HG03097 (cell line): ENCODE measurements at regions not wholly inside any gene's neighbourhood (a gene's known extent, or its start where the extent isn't known, plus 50 kb on each side); places are given as distances from the start of the nearest gene placed in this dataset.

Experiments
- ATAC-seq: cut with Tn5 transposase; IDR thresholded peaks from one replicate; pipeline ENCODE4 v1.9.1; 2021; ENCODE audit not compliant: unreplicated experiment, low FRiP score

DNA sequence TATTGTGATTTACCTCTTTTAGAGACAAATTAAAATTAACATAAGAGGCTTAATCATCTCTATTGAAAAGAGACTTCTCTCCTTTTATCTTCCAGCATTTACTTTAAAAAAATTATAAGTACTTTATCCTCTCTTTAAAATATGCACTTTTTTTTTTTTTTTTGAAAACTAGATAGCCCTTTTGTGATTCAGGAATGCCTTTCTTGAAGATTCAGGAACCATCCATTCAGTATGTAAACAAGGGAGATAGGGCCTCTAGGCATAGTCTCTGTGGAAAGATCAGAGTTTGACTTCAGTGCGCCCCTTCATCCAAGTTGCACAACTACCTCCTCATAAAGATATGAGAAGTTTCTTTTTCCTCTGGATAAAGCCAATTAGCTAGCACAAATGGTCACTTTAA, 1163.7 kb downstream of the SI start:
- ATAC-seq: no peak

DNA sequence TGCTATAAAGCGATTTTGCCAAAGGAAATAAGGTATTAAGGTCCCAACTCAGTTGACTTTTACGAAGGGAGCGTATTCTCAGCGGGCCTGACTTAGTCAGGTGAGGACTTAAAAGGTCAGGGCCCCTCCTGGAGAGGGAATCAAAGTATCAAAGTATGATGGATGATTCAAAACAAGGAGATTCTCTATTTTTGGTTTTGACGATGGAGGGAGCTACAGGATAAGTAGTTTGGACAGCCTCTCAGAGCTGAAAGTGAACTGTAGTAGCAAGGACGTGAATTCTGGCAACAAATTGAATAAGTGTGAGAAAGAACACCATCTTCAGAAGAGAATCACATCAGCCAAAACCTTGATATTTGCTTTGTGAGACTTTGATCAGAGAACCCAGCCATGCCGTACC, 1186.5 kb downstream of the SI start:
- no peak for ATAC-seq

DNA sequence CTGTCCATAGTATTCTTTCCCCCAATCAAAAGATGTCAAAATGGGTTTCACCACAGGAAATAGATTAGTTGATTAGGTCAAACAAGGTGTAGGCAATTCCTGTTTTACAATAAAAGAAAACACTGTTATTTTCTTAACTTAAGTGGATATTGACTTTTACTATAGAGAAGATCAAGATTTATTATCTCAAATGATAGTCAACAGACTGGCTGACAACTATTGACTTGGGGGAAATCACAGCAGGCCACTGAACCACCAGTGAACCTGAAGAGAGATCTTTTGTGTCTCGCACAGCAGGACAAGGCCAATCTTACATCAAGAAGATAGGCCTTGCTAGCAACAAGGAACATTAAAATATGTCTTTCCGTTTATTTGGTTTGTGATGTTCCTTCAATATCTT, 1187.6 kb downstream of the SI start:
- no peak for ATAC-seq

DNA sequence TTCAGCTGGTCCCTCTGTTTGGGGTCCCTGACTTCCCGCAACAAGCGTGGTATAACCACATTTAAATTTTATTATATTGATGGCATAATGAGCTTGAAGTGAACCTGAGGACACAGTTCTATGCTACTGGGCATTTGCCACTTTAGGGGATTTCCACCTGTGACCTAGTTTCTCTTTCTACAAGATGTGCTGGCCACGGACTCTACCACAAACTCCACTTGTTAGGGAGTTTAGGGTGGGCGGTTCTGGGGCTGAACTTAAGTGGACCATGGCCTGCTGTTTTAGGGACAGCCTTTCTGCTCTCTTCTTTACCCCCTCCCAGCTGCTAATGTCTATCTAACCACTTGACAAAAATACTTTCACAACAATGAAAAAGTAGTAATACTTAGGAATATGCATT, 1199.1 kb downstream of the SI start:
- no peak for ATAC-seq

DNA sequence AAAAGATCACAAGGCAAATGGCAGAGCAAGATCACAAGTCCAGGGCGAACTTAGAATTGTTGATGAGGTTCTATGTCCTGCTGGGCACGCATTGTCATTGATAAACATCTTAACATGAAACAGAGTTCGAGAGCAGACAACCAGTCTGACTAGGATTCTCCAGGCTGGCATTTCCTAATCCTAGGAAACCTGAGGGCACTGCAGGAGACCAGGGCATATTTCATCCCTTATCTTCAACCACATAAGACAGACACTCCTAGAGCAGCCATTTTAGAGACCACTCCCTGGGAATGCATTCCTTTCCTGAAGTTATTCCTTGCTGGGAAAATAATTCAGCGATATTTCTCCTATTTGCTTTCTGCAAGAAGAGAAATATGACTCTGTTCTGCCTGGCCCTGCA, 1199.9 kb downstream of the SI start:
- ATAC-seq: no peak

DNA sequence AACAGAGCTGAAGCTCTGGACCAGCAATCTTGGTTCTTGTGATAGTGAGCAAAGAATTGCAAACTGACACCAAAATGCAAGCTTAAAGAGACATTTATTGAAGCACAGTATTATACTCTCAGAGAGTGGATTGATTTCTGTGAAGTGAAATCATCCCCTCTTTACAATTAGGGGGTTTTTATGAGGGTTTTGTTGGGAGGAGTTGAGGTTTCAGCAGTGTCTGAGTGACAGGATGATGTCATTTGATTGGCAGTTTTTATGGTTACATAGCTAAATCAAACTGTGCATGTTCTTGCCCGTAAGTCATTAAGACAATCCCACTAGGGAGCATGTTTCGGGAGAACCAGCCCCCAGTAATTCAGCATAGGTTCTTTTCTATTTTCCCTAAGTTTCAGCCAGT, 1200.5 kb downstream of the SI start:
- no peak for ATAC-seq

DNA sequence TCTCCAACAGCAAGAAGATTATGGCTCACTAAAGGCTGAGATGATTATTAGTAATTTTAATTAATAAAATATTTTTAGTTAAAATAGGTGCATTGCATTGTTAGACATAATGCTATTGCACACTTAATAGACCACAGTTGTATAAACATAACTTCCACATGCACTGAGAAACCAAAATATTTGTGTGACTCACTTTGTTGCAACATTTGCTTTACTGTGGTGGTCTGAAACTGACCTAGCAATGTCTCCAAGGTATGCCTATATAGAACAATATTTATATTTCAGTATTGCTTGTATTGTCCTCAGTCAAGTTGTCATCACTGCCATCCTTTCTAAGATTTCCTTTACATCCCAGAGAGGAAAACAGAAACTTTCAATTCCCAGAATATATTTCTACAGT, 1215.2 kb downstream of the SI start:
- no peak for ATAC-seq

DNA sequence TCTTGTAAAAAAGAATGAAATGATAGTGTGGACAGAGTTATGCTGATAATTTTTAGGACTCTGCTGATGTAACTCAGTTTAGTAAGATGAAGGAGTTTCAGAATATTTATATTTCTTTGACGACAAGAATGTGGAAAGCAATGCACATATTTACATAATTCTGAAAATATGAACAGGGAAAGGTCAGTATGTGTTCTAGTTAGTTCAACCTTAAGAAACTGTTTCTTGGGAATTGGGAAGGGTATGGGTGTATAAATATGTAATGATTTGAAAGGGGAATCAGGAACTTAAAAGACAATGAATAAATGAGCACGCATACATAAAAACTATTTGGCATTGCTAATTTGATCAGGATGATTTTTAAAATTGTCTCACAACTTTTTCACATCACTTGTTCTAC, 1226.1 kb downstream of the SI start:
- no peak for ATAC-seq

DNA sequence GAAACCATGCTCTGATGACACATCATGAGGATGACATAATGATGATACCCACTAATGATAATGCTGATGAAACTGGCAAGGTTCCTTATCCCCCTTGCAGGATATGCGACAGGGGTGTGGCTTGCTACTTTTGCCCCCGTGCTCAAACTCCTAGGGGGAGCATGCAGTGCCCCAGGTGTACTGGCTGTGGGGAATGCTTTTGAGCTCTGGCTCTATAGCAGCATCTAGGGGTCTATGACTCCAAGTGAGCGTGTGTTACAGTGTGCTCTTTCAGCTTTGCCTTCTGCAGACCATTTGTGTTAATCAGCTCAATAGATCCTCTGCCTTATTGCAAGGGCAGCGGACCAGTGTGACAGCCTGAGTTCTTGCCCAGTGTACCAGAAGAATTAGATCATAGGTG, 1239.5 kb downstream of the SI start:
- no peak for ATAC-seq

DNA sequence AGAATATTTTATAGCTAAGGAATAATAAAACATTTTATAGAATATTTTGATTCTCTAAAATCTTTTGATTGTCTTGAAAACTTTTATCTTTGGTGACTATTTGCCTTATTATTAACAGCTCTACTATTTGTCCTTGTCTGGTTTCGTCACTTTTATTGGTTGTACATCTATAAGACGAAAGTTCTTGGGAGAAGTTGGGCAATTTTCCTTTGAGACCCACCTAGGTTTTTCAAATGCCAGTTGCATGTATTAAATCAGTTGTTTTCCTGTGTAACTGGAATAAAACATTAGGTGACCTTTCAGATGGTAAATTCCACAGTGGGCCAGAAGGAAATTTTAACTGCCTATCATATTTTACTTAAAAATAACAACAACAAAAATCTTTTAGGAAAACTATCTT, 1245.7 kb downstream of the SI start:
- no peak for ATAC-seq

DNA sequence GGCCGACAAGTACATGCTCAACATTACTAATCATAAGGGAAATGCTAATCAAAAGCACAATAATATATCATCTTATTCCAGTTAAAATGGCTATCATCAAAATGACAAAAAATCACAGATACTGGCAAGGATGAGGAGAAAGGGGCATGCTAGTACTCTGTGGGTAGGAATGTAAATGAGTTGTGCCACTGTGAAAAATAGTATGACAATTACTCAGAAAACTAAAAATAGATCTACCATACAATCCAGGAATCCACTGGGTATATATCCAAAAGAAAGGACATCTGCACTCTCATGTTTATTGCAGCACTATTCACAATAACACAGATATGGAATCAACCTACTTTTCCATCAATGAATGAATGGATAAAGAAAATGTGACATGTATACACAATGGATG, 1256.5 kb downstream of the SI start:
- ATAC-seq: no peak

DNA sequence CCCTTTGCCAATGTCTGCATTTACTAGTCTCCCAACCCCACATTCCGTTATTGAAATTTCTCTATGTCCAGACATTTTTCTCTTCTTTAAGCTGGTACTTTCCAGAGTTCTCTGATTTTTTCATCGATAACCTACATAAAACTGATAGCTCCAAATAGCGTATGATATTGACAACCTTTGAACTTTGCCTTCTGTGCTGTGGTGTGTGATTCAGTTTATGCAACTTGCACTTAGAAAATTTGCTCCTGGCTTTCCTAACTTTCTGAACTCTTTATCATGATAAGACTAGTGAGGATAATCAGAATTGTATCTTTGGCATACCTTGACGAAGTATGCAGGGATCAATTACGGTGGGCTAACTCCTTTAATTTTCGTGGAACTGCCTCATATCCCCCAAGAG, 1261.3 kb downstream of the SI start:
- ATAC-seq: no peak

DNA sequence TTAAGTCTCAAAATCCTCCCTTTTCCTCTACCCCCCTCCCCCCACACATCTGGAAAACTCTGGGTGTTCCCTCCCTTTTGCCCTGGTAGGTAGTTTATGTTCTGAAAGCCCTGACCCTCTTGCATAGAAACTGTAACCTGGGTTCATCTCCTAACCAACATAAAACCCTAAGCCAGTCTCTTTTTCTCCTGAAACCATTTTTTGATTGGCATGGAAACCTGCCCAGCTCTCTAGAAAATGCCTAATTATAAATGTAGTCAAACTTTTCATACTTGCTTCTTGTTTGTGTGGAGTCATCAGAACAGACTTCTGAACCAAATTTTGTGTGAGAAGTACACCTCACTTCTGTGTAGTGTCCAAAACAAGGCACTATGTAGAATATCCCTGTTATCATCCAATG, 1264.4 kb downstream of the SI start:
- ATAC-seq: no peak

DNA sequence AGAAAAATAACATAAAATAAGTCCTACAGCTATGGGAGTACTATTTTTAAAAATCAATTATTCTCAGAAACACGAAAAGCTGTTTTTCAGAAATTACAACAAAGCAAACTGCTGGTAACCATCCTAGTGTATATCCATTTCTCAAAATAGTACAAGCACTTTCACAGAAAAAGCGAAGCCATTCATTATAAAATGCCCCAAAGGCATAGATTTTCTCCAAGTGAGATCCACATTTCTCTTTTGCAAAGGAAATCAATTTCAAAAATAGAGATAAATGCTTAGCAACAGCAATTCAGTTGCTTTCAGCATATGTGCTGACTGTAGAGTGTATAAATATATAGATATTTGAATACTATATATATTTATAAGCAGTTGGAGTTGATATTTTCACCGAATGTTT, 1266.3 kb downstream of the SI start:
- ATAC-seq: no peak

DNA sequence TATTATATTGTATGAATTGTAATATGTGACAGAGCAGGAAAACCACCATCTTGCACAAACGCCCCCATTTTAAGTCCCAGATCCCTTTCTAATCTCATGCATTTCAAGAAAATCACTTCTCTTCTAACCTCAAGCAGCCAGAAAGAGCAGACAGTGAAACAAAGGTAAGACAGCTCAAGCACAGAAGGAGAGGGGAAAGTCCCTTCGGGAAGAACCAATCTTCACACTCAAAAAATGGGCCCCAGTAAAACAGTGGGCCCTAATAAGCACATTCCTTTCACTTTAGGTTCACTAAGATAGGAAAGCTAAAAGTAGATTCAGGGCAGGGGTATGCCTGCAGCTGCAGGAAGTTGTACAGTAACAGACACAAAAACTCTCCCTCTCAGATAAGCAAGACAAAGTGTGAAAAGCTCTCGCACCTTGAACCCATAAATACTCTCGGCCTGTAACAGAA, 1268.7 kb downstream of the SI start:
- ATAC-seq: no peak

DNA sequence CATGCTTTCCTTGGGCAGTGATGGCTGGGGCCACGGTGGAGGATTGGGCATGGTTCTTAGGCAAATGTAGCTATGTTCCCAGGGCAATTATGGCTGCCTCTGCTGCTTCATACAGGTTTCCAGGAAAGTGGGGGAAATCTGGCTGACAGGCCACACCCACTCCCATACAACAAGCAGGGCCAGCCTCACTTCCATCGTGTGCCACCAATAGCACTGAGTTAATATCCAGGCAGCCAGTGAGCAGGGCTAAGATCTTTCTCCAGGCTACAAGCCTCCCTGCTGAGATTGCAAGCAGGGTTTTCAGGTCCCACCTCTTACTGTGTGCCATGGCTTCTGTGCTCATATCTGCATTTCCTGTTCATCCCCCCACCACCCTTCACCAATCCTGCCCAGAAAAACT, 1291.9 kb downstream of the SI start:
- ATAC-seq: no peak

DNA sequence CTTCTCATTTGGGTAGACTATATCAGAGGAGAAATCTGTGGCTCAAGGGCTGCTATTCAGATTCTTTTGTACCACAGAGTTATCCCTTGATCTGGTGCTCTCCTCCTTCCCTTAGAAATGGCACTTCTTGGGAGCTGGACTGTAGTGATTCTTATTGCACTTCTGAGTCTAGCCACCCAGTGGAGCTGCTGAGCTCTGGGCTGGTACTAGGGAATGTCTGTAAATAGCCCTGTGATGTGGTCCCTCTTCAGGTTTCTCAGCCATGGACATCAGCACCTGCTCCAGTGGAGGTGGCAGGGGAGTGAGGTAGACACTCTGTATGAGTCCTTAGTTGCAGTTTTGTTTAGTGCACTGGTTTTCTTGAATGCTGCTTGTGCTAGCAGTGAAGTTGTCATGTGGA, 1292.6 kb downstream of the SI start:
- ATAC-seq: no peak

DNA sequence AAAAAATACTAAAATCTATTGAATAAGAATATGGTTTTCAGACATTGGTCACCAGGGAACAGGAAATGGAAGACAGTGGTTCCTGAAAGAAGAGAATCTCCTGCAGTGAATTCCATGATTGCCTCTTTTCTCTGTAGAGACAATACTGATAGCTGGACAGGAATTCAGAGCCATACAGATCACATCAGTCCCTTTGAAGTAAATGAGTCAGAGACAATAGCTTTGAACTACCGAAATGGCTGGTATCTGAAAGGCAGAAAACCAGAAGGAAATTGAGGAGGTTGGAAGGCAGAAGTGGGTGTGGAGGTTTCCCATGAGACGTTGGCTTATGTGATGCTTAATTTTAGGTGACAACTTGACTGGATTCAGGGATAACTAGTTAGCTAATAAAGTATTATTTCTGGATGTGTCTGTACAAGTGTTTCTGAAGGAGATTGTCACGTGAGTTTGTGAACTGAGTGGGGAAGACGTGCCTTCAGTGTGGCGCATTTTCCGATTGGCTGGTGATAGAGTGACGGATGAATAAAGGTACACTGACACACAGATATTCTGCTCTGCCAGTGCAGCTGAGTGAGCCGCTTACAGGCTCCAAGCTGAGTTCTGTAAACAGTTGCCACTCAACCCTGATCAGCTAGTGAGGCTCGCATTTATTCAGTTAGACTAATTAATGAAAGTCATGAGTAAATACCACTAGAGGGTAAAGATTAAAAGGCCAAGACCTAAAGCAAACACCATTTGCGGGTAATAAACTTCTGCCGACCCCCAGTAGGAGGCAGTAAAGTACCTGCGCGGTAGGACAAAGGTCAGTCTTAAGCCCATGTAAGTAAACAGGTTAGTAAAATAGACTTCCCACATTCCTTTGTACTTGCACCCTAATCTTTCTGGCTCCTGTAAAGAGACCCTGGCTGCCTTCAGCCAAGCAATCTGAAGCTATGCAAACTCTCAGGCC, 1298.6 kb downstream of the SI start:
- no peak for ATAC-seq

DNA sequence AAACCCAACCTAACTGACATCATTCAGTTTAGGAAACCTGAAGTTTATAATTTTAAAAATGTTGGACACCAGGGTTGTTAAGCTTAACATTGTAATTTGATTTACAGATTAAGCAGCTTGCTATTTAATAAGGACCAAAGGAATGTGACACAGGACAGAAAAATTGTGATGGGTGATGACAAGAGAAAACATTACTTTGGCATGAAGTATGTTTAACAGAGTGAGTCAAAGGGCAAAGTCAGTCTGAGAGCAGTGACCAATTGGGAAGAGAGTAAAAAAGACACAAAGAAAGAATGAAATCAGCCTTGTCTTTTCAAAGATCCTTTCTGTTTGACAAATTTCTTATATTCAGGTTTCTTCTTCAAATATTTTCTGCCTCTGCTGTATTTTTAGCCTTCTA, 1301.6 kb downstream of the SI start:
- ATAC-seq: no peak

DNA sequence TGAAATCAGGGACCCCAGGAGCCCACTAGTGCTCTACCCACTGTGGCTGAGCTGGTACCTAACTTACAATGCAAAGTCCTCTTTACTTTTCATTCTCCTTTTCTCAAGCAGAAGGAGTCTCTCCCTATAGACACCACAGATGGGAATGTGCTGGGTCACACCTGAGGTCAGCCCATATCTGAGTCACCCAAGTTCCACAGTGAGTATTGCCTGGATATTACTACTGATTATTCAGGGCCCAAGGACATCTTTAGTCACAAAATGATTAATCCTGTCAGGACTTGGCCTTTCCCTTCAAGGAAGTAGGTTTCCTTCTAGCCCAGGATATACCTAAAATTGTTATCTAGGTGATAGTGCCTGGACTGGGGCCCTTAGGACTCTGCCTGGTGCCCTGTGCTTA, 1305.2 kb downstream of the SI start:
- no peak for ATAC-seq

DNA sequence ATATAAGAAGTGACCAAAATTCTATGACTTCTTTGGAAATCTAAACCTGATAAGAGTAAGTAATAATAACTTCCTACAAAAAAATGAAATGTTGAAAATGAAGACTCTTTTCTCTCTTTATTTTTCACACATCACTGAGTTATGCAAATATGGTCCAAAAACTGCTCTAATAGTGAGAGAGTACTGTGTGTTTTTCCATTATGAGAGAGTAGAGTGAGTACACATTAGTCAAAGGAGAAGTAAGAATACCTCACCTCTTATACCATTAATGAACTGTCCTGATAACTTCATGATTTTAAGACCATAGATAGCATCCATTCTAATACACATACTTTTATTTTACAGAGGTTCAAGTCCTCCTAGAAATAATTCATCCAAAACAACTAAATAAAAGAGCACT, 1310.2 kb downstream of the SI start:
- no peak for ATAC-seq

DNA sequence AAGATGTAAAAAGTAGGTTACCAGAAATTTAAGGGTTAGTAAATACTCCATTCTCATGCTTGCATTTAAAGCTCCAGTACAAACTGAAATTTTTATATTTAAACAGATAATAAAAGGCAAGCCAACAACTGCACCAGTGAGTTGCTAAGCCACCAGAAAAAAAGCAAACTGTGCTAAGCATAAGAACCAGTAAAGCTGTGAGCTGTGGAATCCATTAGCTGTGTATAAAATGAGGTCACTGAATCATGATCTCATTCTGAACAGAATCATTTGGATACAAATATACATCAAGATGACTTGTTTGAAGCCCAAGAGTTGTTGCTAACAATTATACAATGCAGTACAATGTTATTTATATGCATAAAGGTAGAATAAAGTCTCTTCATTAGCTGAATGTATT, 1312.2 kb downstream of the SI start:
- no peak for ATAC-seq

DNA sequence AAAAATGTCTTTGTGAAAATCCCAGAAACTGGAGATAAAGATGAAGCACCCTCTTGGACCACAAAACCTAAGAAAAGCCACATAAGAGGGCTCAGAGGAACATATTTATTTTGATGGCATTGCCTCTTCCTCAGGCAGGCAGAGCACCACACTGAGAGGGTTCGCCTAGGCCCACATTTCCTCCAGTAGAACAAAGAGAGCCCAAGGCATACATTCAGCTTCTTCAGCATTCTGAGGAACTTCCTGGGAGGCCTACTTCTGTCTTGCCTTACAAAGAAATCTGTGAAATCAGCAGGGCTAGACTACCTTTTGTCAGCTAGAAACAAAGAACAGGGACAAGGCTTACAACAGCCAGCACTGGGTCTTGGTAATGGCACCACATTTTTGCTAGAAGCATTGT, 1325.3 kb downstream of the SI start:
- ATAC-seq: no peak
